Activated CD4-positive, alpha-beta T cell treated with anti-CD3 and anti-CD28 coated beads, Interleukin-2, amount 10 ng/mL, durations not matched to agents 24 days and 14 days (primary cell): ENCODE measurements at regions not wholly inside any gene's neighbourhood (a gene's known extent, or its start where the extent isn't known, plus 50 kb on each side); places are given as distances from the start of the nearest gene placed in this dataset.

Source experiments
- DNase-seq: peaks from one replicate; pipeline ENCODE4 v3.0.0; 2022
- H3K27ac Mint-ChIP-seq: one replicate; pipeline ENCODE4 v1.8.0; 2022; ENCODE audit warnings: mild to moderate bottlenecking, mixed read lengths
- H3K27me3 Mint-ChIP-seq: one replicate; pipeline ENCODE4 v1.8.0; 2022; ENCODE audit warnings: mixed read lengths
- H3K36me3 Mint-ChIP-seq: one replicate; pipeline ENCODE4 v1.8.0; 2022; ENCODE audit warnings: low read depth, mild to moderate bottlenecking, mixed read lengths
- H3K4me1 Mint-ChIP-seq: one replicate; pipeline ENCODE4 v1.8.0; 2021; ENCODE audit warnings: mixed read lengths
- H3K4me3 Mint-ChIP-seq: one replicate; pipeline ENCODE4 v1.8.0; 2022; ENCODE audit warnings: mild to moderate bottlenecking, moderate library complexity, mixed read lengths
- H3K9me3 Mint-ChIP-seq: one replicate; pipeline ENCODE4 v1.8.0; 2021; ENCODE audit warnings: mixed read lengths
- intact Hi-C: fragments of 100-400 bp; cut with micrococcal nuclease; formaldehyde crosslinking; loops from one replicate; pipeline ENCODE4 v1.15.1; 2023

- Mint-ChIP-seq H3K9me3 (no peaks in the 10 kb centered on the region), H3K27ac (no peak overlapping the region), H3K4me1 (no peaks in the 10 kb centered on the region), H3K4me3 (no peak overlapping the region), H3K36me3 (no peaks in the 10 kb centered on the region), H3K27me3 (peaks cover 21% of the 10 kb centered on the region)
- intact Hi-C loops, result no loop called here
- DNase-seq, result no peak
Observed at GRCh38 chr2:239682518-239682917, 281.7 kb upstream of the HDAC4 start.

GRCh38 chr2:239679755-239680154, 278.9 kb upstream of the HDAC4 start:
- Mint-ChIP-seq H3K9me3 (no peaks in the 10 kb centered on the region), H3K4me1 (no peaks in the 10 kb centered on the region), H3K27me3 (peaks cover 20% of the 10 kb centered on the region), H3K4me3 (no peak overlapping the region), H3K27ac (no peak overlapping the region), H3K36me3 (no peaks in the 10 kb centered on the region)
- intact Hi-C loops, result no loop called here
- no peak for DNase-seq

- no peak overlapping the region for H3K27ac Mint-ChIP-seq
Observed at GRCh38 chr2:239678666-239679296, 278.0 kb upstream of the HDAC4 start.

GRCh38 chr2:239678186-239678490, 277.3 kb upstream of the HDAC4 start:
- Mint-ChIP-seq H3K36me3 (no peaks in the 10 kb centered on the region), H3K9me3 (no peaks in the 10 kb centered on the region), H3K4me1 (no peaks in the 10 kb centered on the region), H3K4me3 (no peak overlapping the region), H3K27ac (no peak overlapping the region), H3K27me3 (peaks cover 16% of the 10 kb centered on the region)
- DNase-seq, result no peak
- intact Hi-C loops, result no loop called here

More at GRCh38 chr2:239678666-239679296, 278.0 kb upstream of the HDAC4 start:
- no peaks in the 10 kb centered on the region for H3K4me1 Mint-ChIP-seq
- peaks cover 17% of the 10 kb centered on the region for H3K27me3 Mint-ChIP-seq
- no peaks in the 10 kb centered on the region for H3K9me3 Mint-ChIP-seq
- no peak for DNase-seq
- intact Hi-C loops, result no loop called here
- no peak overlapping the region for H3K4me3 Mint-ChIP-seq
- H3K36me3 Mint-ChIP-seq, result no peaks in the 10 kb centered on the region

- Mint-ChIP-seq H3K27me3 (peaks cover 14% of the 10 kb centered on the region), H3K9me3 (no peaks in the 10 kb centered on the region), H3K27ac (no peak overlapping the region), H3K4me3 (no peak overlapping the region), H3K36me3 (no peaks in the 10 kb centered on the region), H3K4me1 (no peaks in the 10 kb centered on the region)
- intact Hi-C loops, result no loop called here
- no peak for DNase-seq
Observed at GRCh38 chr2:239677453-239678185, 276.8 kb upstream of the HDAC4 start.

- H3K4me3 Mint-ChIP-seq, result no peak overlapping the region
- intact Hi-C loops, result no loop called here
- H3K4me1 Mint-ChIP-seq, result no peaks in the 10 kb centered on the region
- H3K9me3 Mint-ChIP-seq, result no peaks in the 10 kb centered on the region
- no peak overlapping the region for H3K27ac Mint-ChIP-seq
- no peaks in the 10 kb centered on the region for H3K36me3 Mint-ChIP-seq
- H3K27me3 Mint-ChIP-seq, result peaks cover 9% of the 10 kb centered on the region
- no peak for DNase-seq
Observed at GRCh38 chr2:239676716-239677452, 276.1 kb upstream of the HDAC4 start.

GRCh38 chr2:239675826-239676715, 275.3 kb upstream of the HDAC4 start:
- H3K36me3 Mint-ChIP-seq, result no peaks in the 10 kb centered on the region
- H3K4me3 Mint-ChIP-seq, result no peak overlapping the region
- no peak for DNase-seq
- H3K27ac Mint-ChIP-seq, result no peak overlapping the region
- H3K27me3 Mint-ChIP-seq, result peaks cover 3% of the 10 kb centered on the region
- no peaks in the 10 kb centered on the region for H3K9me3 Mint-ChIP-seq
- intact Hi-C loops, result no loop called here
- H3K4me1 Mint-ChIP-seq, result no peaks in the 10 kb centered on the region

GRCh38 chr2:239674981-239675825, 274.4 kb upstream of the HDAC4 start:
- Mint-ChIP-seq H3K27ac (no peak overlapping the region), H3K4me3 (no peak overlapping the region), H3K27me3 (no peaks in the 10 kb centered on the region), H3K36me3 (no peaks in the 10 kb centered on the region), H3K4me1 (no peaks in the 10 kb centered on the region), H3K9me3 (no peaks in the 10 kb centered on the region)
- intact Hi-C loops, result no loop called here
- DNase-seq, result no peak

- Mint-ChIP-seq H3K27ac (no peak overlapping the region), H3K4me1 (no peaks in the 10 kb centered on the region), H3K36me3 (no peaks in the 10 kb centered on the region)
Observed at GRCh38 chr2:239674101-239674980, 273.5 kb upstream of the HDAC4 start.

GRCh38 chr2:239673641-239674040, 272.8 kb upstream of the HDAC4 start:
- no peaks in the 10 kb centered on the region for H3K9me3 Mint-ChIP-seq
- intact Hi-C loops, result no loop called here
- H3K4me3 Mint-ChIP-seq, result no peak overlapping the region
- no peak for DNase-seq
- no peaks in the 10 kb centered on the region for H3K36me3 Mint-ChIP-seq
- no peaks in the 10 kb centered on the region for H3K4me1 Mint-ChIP-seq
- H3K27me3 Mint-ChIP-seq, result no peaks in the 10 kb centered on the region
- no peak overlapping the region for H3K27ac Mint-ChIP-seq

More at GRCh38 chr2:239674101-239674980, 273.5 kb upstream of the HDAC4 start:
- no peak overlapping the region for H3K4me3 Mint-ChIP-seq
- no peaks in the 10 kb centered on the region for H3K9me3 Mint-ChIP-seq
- intact Hi-C loops, result no loop called here
- DNase-seq, result no peak
- no peaks in the 10 kb centered on the region for H3K27me3 Mint-ChIP-seq

GRCh38 chr2:239671916-239672849, 271.4 kb upstream of the HDAC4 start:
- Mint-ChIP-seq H3K27ac (no peak overlapping the region), H3K4me1 (no peaks in the 10 kb centered on the region), H3K36me3 (no peaks in the 10 kb centered on the region), H3K9me3 (no peaks in the 10 kb centered on the region), H3K27me3 (no peaks in the 10 kb centered on the region), H3K4me3 (no peak overlapping the region)
- intact Hi-C loops, result no loop called here
- DNase-seq, result no peak
